Upper lobe of left lung (tissue), 4 donors: ENCODE measurements at regions not wholly inside any gene's neighbourhood (a gene's known extent, or its start where the extent isn't known, plus 50 kb on each side); places are given as distances from the start of the nearest gene placed in this dataset.
"Not testable (repeated sequence)": the region's sequence is repeated elsewhere in the genome, so short reads cannot be mapped to it uniquely, and the experiment has no call there.

Experiments used
- CTCF ChIP-seq, 6 experiments: fragments of 450-650 bp in 4 of 6; fragments of 200-600 bp in 2 of 6; sonication (generic) in 2 of 6; IDR thresholded peaks; one replicate each; pipeline ENCODE4 v1.5.1; 2016 to 2019; ENCODE audit warnings: antibody characterized with exemption in 6 of 6
- EP300 ChIP-seq, 4 donors: sonication (generic); formaldehyde crosslinking; IDR thresholded peaks; one replicate each; pipeline ENCODE4 v1.5.1; 2017; ENCODE audit warnings: antibody characterized with exemption in 4 of 4, control low read depth in 2 of 4
- POLR2A ChIP-seq, 4 donors: fragments of 450-650 bp; IDR thresholded peaks; one replicate each; pipeline ENCODE4 v1.5.1; 2016 to 2017; ENCODE audit warnings: antibody characterized with exemption in 4 of 4, mild to moderate bottlenecking in 2 of 4
- POLR2AphosphoS5 ChIP-seq, 2 donors: sonication (generic); formaldehyde crosslinking; IDR thresholded peaks; one replicate each; pipeline ENCODE4 v1.5.1; 2017; ENCODE audit warnings: antibody characterized with exemption in 2 of 2

- not testable (repeated sequence) for TF ChIP-seq CTCF, POLR2A, EP300, POLR2AphosphoS5 (IDR thresholded peaks at IDR 0.05)
Observed at GRCh38 chr15:92827991-92828390, 72.1 kb upstream of the CHD2 start.
